Thyroid gland (tissue), 4 donors: ENCODE measurements at regions not wholly inside any gene's neighbourhood (a gene's known extent, or its start where the extent isn't known, plus 50 kb on each side); places are given as distances from the start of the nearest gene placed in this dataset.

ENCODE experiments used
- CTCF ChIP-seq, 6 experiments: fragments of 200-600 bp in 3 of 6; fragments of 450-650 bp in 3 of 6; sonication (generic) in 3 of 6; IDR thresholded peaks; one replicate each; pipeline ENCODE4 v1.5.1; 2016 to 2019; ENCODE audit warnings: antibody characterized with exemption in 6 of 6, mild to moderate bottlenecking in 2 of 6, inconsistent platforms in 1 of 6, moderate library complexity in 1 of 6
- POLR2A ChIP-seq, 2 donors: fragments of 450-650 bp; IDR thresholded peaks; one replicate each; pipeline ENCODE4 v1.6.1; 2017; ENCODE audit warnings: antibody characterized with exemption in 2 of 2, mild to moderate bottlenecking in 2 of 2, moderate library complexity in 1 of 2

GRCh38 chr2:185456517-185456916 lies 282.1 kb upstream of the FSIP2 start:
- TF ChIP-seq CTCF (IDR thresholded peaks at IDR 0.05) (no peak), POLR2A (IDR thresholded peaks at IDR 0.05) (no peak)
